ES-I3 (cell line): ENCODE measurements at regions not wholly inside any gene's neighbourhood (a gene's known extent, or its start where the extent isn't known, plus 50 kb on each side); places are given as distances from the start of the nearest gene placed in this dataset.

ENCODE experiments used
- H3K36me3 ChIP-seq: 2 replicates; pipeline ENCODE4 v1.6.1; 2013; ENCODE audit warnings: mild to moderate bottlenecking, low read length, control low read depth, moderate library complexity; ENCODE audit not compliant: insufficient read depth
- H3K4me1 ChIP-seq: 2 replicates; pipeline ENCODE4 v1.6.1; 2013; ENCODE audit warnings: mild to moderate bottlenecking, control low read depth, low read length; ENCODE audit not compliant: insufficient read depth
- H3K9ac ChIP-seq: 2 replicates; pipeline ENCODE4 v1.6.1; 2013; ENCODE audit warnings: low read depth, mild to moderate bottlenecking, low read length, moderate library complexity
- H3K9me3 ChIP-seq: 2 replicates; pipeline ENCODE4 v1.6.1; 2013; ENCODE audit warnings: mild to moderate bottlenecking, low read length, moderate library complexity; ENCODE audit not compliant: control insufficient read depth, insufficient read depth

DNA sequence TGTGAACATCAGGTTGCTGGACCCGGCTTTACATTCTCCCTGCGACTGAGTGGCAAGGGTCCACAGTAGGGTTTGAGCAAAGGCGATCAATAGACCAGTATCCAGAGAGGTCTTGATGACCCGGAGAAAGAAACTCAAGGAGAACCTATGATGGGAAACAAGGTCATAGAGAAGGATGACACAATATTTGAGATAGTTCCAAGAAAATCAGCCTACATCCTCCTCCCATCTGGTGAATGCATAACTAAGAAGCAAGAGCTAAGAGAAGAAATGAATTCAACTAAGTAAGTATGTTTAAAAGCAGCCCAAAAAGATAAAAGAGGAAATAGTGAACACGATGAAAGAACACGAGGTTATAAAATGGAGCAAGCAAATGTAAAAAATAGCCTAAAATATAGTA lies 166.3 kb downstream of the CD8B2 start:
- Histone ChIP-seq H3K36me3 (no peaks in the 10 kb centered on the region), H3K4me1 (no peaks in the 10 kb centered on the region), H3K9me3 (peaks cover 3% of the 10 kb centered on the region; the same call in 1 of the 2 replicates), H3K9ac (no peak overlapping the region)

DNA sequence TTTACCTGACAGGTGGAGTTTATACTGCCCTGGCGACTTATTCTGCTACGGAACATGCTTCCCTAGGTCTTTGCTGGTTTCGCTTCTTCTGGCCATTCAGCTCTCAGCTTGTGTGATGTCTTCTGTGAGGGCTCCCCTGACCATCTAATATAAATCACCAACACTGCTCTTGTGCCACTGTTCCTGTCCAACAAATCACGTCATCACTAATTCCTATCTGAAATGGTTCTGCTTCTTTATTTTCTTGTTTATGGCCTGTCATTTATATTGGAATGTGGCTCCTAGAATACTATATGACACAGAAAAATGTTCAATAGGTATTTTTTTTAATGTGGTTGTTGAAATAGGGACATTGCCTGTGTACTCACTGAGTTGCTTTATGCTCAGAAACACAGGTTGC lies 171.5 kb downstream of the CD8B2 start:
- H3K9ac ChIP-seq = no peak overlapping the region

DNA sequence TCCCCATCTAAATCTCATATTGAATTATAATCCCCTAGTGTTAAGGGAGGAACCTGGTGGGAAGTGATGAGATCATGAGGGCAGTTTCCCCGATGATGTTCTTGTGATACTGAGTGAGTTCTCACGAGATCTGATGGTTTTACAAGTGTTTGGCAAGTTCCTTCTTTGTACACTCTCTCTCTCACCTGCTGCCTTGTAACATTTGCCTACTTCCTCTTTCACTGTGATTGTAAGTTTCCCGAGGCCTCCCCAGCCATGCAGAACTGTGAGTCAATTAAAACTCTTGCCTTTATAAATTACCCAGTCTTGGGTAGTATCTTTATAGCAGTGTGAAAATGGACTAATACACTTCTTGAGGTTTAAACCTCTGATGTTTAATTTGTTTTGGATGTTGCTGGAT lies 177.5 kb downstream of the CD8B2 start:
- H3K9me3 ChIP-seq = peaks cover under 1% of the 10 kb centered on the region; the same call in 1 of the 2 replicates
- no peak overlapping the region for H3K9ac ChIP-seq
- no peaks in the 10 kb centered on the region for H3K4me1 ChIP-seq
- no peaks in the 10 kb centered on the region for H3K36me3 ChIP-seq

More for the DNA sequence above, 171.5 kb downstream of the CD8B2 start:
- H3K4me1 ChIP-seq = no peaks in the 10 kb centered on the region
- H3K36me3 ChIP-seq = no peaks in the 10 kb centered on the region
- H3K9me3 ChIP-seq = peaks cover 3% of the 10 kb centered on the region; the same call in 1 of the 2 replicates

- Histone ChIP-seq H3K9me3 (peaks cover 3% of the 10 kb centered on the region; the same call in 1 of the 2 replicates), H3K36me3 (no peaks in the 10 kb centered on the region), H3K4me1 (no peaks in the 10 kb centered on the region), H3K9ac (no peak overlapping the region)
These were observed 180.4 kb downstream of the CD8B2 start for GRCh38 chr2:106667478-106668070.

DNA sequence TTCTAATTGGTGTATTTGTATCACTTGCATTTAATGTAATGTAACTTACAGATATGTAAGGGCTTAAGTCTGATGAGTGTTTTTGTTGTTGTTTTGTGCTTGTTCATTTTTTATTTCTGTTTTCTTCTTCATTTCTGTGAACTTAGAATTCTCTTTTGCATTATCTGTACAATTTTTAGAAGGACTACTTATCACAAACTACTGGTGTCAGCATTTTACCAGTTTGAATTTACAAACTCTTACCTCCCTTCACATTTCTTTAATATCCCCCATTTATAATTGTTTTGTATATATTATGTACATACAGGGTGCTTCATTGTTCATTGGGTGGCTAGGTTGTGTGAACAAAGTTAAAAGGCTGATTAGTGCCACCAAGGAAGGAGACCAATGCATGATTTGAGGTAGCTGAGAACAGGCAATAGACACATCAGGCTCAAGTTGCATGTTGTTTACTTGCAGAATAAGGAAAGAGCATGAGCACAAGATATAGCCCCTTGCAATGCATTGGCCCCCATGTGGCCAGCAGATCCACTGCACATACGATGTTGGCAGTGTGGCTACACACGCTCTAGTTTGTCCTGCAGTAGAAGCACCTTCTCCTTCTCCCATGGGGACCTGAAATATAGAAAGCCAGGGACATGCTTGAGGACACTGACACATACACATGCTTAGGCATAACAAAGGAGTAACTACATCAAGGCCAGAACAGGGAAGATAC lies 198.2 kb downstream of the CD8B2 start:
- no peak overlapping the region for H3K9ac ChIP-seq
- no peaks in the 10 kb centered on the region for H3K36me3 ChIP-seq
- no peaks in the 10 kb centered on the region; the same call in 1 of the 2 replicates for H3K9me3 ChIP-seq
- H3K4me1 ChIP-seq = no peaks in the 10 kb centered on the region

GRCh38 chr2:106686814-106687213 lies 199.2 kb downstream of the ST6GAL2 start:
- Histone ChIP-seq H3K9ac (no peak overlapping the region), H3K9me3 (no peaks in the 10 kb centered on the region; the same call in 1 of the 2 replicates), H3K36me3 (no peaks in the 10 kb centered on the region), H3K4me1 (no peaks in the 10 kb centered on the region)

DNA sequence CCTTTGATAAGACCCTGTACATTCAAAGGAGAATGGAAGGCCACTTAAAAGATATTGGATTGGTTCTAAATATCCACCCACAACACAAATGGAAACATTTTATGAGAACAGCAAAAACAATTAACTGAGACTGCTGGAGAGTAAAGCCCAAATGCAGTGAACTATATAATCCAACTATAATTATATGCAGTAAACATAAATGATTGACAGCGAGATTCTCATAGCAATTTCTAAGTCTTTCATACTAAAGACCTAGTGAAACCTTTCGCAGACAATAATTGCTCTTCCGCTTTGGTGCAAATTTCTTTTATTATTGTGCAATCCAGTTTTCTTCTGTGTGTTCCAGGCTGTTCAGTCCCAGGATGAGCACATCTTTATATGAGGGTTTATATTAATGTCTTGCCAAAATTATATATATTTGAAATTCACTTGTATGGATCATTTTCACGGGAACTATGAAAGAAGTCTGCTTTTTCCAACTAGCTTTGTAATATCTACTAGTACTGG lies 190.9 kb downstream of the ST6GAL2 start:
- H3K9me3 ChIP-seq = no peaks in the 10 kb centered on the region
- H3K4me1 ChIP-seq = no peaks in the 10 kb centered on the region
- H3K36me3 ChIP-seq = no peaks in the 10 kb centered on the region
- no peak overlapping the region for H3K9ac ChIP-seq

DNA sequence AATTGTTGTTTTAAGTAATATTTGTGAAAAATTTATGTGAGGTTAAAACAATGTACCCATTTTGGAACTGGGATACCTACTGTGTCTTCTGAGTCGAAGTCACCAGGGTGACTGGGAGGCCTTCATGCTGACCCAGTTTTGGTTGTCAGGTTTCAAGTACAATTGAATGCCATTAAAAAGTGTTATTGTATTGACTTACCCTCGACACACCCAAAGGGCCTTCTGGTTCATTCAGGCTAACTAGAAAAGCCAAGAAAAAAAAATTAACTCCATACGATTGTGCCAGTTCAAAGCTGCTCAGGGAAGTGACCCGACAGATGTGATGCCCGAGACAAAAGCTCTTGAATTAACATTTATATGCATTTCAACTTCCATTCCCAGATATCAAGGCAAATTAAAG lies 190.0 kb downstream of the ST6GAL2 start:
- Histone ChIP-seq H3K9ac (no peak overlapping the region), H3K4me1 (no peaks in the 10 kb centered on the region), H3K9me3 (no peaks in the 10 kb centered on the region), H3K36me3 (no peaks in the 10 kb centered on the region)

DNA sequence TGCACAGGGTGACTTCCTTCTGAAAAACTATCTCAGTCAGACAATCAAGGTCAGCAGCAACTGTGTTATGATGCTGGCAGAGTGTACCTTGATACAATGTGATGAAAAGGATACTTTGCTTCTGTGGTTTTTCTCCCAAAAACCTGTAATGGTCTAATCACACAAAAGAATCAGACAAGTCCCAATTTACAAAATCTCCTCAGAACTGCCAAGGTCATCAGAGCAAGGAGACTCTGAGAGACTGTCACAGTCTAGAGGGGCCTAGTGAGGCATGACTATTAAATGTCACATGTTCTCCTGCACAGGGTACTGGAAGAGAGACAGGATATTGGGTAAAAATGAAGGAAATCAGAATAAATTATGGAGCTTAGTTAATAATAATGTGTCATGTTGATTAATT lies 185.4 kb downstream of the ST6GAL2 start:
- Histone ChIP-seq H3K4me1 (no peaks in the 10 kb centered on the region), H3K9ac (no peak overlapping the region), H3K9me3 (no peaks in the 10 kb centered on the region), H3K36me3 (no peaks in the 10 kb centered on the region)

GRCh38 chr2:106701203-106702022 lies 184.6 kb downstream of the ST6GAL2 start:
- H3K36me3 ChIP-seq = no peaks in the 10 kb centered on the region
- no peak overlapping the region for H3K9ac ChIP-seq
- no peaks in the 10 kb centered on the region for H3K9me3 ChIP-seq
- no peaks in the 10 kb centered on the region for H3K4me1 ChIP-seq

GRCh38 chr2:106703161-106703560 lies 182.8 kb downstream of the ST6GAL2 start:
- Histone ChIP-seq H3K9ac (no peak overlapping the region), H3K9me3 (no peaks in the 10 kb centered on the region), H3K36me3 (no peaks in the 10 kb centered on the region)

GRCh38 chr2:106704798-106705197 lies 181.2 kb downstream of the ST6GAL2 start:
- Histone ChIP-seq H3K36me3 (no peaks in the 10 kb centered on the region), H3K4me1 (no peaks in the 10 kb centered on the region), H3K9me3 (no peaks in the 10 kb centered on the region), H3K9ac (no peak overlapping the region)

More at GRCh38 chr2:106703161-106703560, 182.8 kb downstream of the ST6GAL2 start:
- H3K4me1 ChIP-seq = no peaks in the 10 kb centered on the region

GRCh38 chr2:106705877-106706276 lies 180.1 kb downstream of the ST6GAL2 start:
- H3K4me1 ChIP-seq = no peaks in the 10 kb centered on the region
- no peaks in the 10 kb centered on the region for H3K9me3 ChIP-seq
- H3K36me3 ChIP-seq = no peaks in the 10 kb centered on the region
- H3K9ac ChIP-seq = no peak overlapping the region

GRCh38 chr2:106706283-106706682 lies 179.7 kb downstream of the ST6GAL2 start:
- Histone ChIP-seq H3K36me3 (no peaks in the 10 kb centered on the region), H3K9me3 (no peaks in the 10 kb centered on the region), H3K9ac (no peak overlapping the region), H3K4me1 (no peaks in the 10 kb centered on the region)
